ENCODE measurements at regions not wholly inside any gene's neighbourhood (a gene's known extent, or its start where the extent isn't known, plus 50 kb on each side); places are given as distances from the start of the nearest gene placed in this dataset.

DNA sequence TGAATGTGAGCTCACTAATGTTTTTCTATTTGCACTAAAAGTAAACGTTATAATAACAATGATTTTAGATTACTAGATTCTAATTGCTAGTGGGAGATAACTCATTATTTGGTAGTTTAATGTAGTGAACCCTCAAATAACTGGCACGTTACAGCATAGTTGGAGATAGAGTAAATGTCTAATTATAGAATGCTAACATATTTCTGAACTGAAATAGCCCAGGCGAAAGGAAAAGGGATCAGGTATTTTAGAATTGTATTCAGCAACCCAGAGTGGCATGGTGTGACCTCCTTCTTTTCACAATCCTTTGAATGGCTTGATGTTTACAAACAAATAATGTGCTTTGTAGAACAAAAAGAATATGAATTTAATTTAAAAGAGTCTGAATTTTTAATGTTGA, 1221.2 kb downstream of the CDH8 start:
- TF ChIP-seq CTCF (IDR thresholded peaks at IDR 0.05) (no peak), POLR2A (IDR thresholded peaks at IDR 0.05) (no peak)

Data from testis (tissue), 2 donors.